ENCODE measurements at regions not wholly inside any gene's neighbourhood (a gene's known extent, or its start where the extent isn't known, plus 50 kb on each side); places are given as distances from the start of the nearest gene placed in this dataset.

- TF ChIP-seq TAF7 (optimal IDR thresholded peaks at IDR 0.05; ENCODE audit: borderline replicate concordance, low read depth, low read length): no peak
Measured at GRCh38 chr10:108797573-108797972, 1125.7 kb downstream of the XPNPEP1 start (continued).
